ENCODE measurements at regions not wholly inside any gene's neighbourhood (a gene's known extent, or its start where the extent isn't known, plus 50 kb on each side); places are given as distances from the start of the nearest gene placed in this dataset.

DNA sequence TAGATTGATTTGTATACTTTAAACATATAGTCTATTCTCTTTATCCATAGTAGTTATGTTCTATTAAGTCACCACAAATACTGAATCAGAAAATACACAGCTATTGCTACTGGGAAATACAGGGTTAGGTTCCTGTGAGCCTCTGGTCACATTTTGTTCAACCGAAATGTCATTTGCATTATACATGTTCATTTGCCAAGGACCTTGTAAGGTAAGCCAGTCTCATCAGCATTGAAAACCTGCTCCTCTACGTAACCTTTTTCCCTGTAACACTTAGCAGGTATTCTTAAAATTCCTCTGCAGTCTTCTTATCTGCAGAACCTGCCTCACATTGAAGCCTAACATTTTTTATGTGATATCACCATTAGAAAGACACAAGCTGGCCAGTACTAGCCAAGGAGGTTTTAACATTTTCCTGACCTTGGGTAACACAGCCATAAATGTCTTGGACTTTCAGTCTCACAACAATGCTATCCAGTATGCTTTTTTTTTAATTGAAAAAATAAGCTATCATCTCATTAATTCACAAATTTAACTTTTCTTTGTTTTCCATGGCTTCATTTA, 765.7 kb upstream of the IGFBP7 start:
- no peak for TF ChIP-seq ZNF615 (CRISPR knock-in tag; IDR thresholded peaks at IDR 0.05; ENCODE audit: borderline replicate concordance)
- no peak for TF ChIP-seq ZNF703 (CRISPR knock-in tag; IDR thresholded peaks at IDR 0.05; ENCODE audit: borderline replicate concordance)
- no peak for TF ChIP-seq ZNF670 (CRISPR knock-in tag; IDR thresholded peaks at IDR 0.05; ENCODE audit: borderline replicate concordance)
- TF ChIP-seq, protein P1, sequence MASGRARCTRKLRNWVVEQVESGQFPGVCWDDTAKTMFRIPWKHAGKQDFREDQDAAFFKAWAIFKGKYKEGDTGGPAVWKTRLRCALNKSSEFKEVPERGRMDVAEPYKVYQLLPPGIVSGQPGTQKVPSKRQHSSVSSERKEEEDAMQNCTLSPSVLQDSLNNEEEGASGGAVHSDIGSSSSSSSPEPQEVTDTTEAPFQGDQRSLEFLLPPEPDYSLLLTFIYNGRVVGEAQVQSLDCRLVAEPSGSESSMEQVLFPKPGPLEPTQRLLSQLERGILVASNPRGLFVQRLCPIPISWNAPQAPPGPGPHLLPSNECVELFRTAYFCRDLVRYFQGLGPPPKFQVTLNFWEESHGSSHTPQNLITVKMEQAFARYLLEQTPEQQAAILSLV (CRISPR knock-in tag; IDR thresholded peaks at IDR 0.05; ENCODE audit: borderline replicate concordance): no peak
- TF ChIP-seq PAF1 (CRISPR knock-in tag; IDR thresholded peaks at IDR 0.05): no peak
- no peak for TF ChIP-seq PAX8 (CRISPR knock-in tag; IDR thresholded peaks at IDR 0.05; ENCODE audit: borderline replicate concordance)
- no peak for TF ChIP-seq NFYC (CRISPR knock-in tag; IDR thresholded peaks at IDR 0.05)
- TF ChIP-seq, protein P2, sequence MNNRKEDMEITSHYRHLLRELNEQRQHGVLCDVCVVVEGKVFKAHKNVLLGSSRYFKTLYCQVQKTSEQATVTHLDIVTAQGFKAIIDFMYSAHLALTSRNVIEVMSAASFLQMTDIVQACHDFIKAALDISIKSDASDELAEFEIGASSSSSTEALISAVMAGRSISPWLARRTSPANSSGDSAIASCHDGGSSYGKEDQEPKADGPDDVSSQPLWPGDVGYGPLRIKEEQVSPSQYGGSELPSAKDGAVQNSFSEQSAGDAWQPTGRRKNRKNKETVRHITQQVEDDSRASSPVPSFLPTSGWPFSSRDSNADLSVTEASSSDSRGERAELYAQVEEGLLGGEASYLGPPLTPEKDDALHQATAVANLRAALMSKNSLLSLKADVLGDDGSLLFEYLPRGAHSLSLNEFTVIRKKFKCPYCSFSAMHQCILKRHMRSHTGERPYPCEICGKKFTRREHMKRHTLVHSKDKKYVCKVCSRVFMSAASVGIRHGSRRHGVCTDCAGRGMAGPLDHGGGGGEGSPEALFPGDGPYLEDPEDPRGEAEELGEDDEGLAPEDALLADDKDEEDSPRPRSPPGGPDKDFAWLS (CRISPR knock-in tag; IDR thresholded peaks at IDR 0.05; ENCODE audit: borderline replicate concordance): no peak
- TF ChIP-seq JUN (CRISPR knock-in tag; IDR thresholded peaks at IDR 0.05): no peak
- TF ChIP-seq RBM22 (optimal IDR thresholded peaks at IDR 0.05; ENCODE audit: low read length): no peak
- no peak for TF ChIP-seq SAP130 (CRISPR knock-in tag; IDR thresholded peaks at IDR 0.05; ENCODE audit: low read depth)
- TF ChIP-seq ZBTB21 (CRISPR knock-in tag; IDR thresholded peaks at IDR 0.05): no peak
- no peak for TF ChIP-seq ZFP1 (CRISPR knock-in tag; IDR thresholded peaks at IDR 0.05)
- Histone ChIP-seq H3K4me1 (ENCODE audit: insufficient read depth, low read length) (no peaks in the 10 kb centered on the region), H2AFZ (ENCODE audit: low read length) (peak overlapping the region; percentile 42), H3K4me2 (ENCODE audit: low read depth, low read length) (no peak overlapping the region), H3K36me3 (replicated peaks in 1 of 2; ENCODE audit: control insufficient read depth in 1 of 2, insufficient read depth in 2 of 2, low read length in 2 of 2) (no peaks in the 10 kb centered on the region), H4K20me1 (ENCODE audit: insufficient read depth, low read length) (no peaks in the 10 kb centered on the region), H3K9me3 (ENCODE audit: low read length) (peaks cover 23% of the 10 kb centered on the region; the same call in 1 of the 2 replicates), H3K27me3 (ENCODE audit: control insufficient read depth in 1 of 2, insufficient read depth in 2 of 2, low read length in 2 of 2) (no peaks in the 10 kb centered on the region; a peak in 1 of 5 replicates), H3K27ac (ENCODE audit: extremely low read length, insufficient read depth, low read length) (no peak overlapping the region), H3K79me2 (ENCODE audit: insufficient read depth, low read length) (no peaks in the 10 kb centered on the region), H3K4me3 (replicated peaks in 1 of 3; ENCODE audit: insufficient read depth in 1 of 3, low read depth in 2 of 3, low read length in 3 of 3) (no peak overlapping the region), H3K9ac (ENCODE audit: insufficient read depth, low read depth, low read length) (no peak overlapping the region)
- ChIA-PET CTCF (ENCODE audit: low intra/inter-chr PET ratio, low total read pairs) (no interaction called here), POLR2A (no interaction called here)
- intact Hi-C loops (cut with micrococcal nuclease; ENCODE audit: unreplicated experiment) (no loop called here), in situ Hi-C loops (cut with HindIII; ENCODE audit: extremely low pct_ligation_motif_present, low pct_unique_long_range_greater_than_20kb) (no loop called here)
- 5% methylated on average over 2 of the region's 2 CpGs for WGBS (ENCODE audit: low lambda C conversion rate)
- DNase-seq (ENCODE audit: low spot score) (no peak), ATAC-seq (no peak), FAIRE-seq (no peak)
- no TSS peak for BruUV-seq (replicated peaks)

Measured in HepG2 (cell line).